Cardiac fibroblast (primary cell): ENCODE measurements at regions not wholly inside any gene's neighbourhood (a gene's known extent, or its start where the extent isn't known, plus 50 kb on each side); places are given as distances from the start of the nearest gene placed in this dataset.

Experiments used
- DNase-seq, 2 donors: peaks; one replicate each; pipeline versions ENCODE4 v3.0.0 to v3.0.0-alpha.2; 2010; ENCODE audit warnings: low read depth in 2 of 2
- H3K4me3 ChIP-seq, 2 donors: replicated peaks in 1 of 2; 1 replicate in 1 of 2; 2 replicates in 1 of 2; pipeline ENCODE4 v1.5.1; 2011; ENCODE audit warnings: low read depth in 2 of 2, low read length in 2 of 2, mild to moderate bottlenecking in 2 of 2, moderate library complexity in 1 of 2
- CTCF ChIP-seq: IDR thresholded peaks from one replicate; pipeline ENCODE4 v1.5.1; 2011; ENCODE audit warnings: low read depth, mild to moderate bottlenecking, low read length, inconsistent platforms

DNA sequence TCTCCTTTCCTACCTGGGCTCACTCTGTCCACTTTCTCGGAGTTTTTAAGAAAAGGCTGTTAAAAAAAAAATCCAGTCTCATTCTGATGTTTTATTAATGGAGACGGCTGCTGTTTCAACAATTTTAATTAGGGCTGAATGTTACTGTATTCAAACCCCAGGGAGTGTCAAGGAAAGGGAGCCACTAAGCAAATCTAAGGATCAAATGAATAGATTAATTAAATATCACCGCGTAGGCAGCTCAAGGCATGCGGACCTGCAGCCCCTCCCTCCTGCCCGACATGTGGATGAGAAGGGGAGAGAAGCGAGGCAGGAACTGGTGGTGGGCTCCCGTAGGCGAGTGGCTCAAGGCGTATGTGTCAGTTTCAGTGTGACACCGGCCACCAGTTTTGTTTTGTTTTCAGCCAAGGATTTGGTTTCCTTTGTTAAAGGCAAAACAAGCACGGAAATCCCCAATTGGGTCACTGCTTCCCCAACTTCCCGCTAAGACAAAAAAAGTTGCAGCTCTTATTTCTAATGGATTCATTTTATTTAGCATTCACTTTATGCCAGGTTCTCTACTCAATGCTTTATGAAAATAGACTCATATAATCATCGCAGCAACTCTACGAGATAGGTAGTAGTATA is 110.6 kb downstream of the GP2 start:
- TF ChIP-seq CTCF = no peak
- H3K4me3 ChIP-seq = no peak overlapping the region
- no peak for DNase-seq

DNA sequence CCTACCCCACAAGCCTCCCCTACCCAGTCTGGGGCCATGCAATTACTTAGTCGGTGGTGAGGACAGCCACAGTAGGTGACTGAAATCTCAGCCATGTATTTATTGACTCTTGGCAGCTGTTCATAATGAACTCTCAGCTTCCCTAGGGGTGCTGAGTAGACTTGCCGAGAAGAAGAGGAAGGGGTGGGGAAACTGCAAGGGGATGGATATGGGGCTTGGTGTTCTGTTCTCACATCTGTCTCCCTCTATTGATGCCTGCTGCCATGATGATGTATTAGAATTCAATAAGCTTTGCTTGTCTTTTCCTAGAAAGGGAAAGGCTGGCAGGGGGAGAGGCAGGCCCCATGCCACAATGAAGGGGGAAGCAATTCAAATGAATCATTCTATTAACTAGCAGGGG is 112.9 kb downstream of the GP2 start:
- DNase-seq = no peak
- no peak for TF ChIP-seq CTCF
- no peak overlapping the region for H3K4me3 ChIP-seq

DNA sequence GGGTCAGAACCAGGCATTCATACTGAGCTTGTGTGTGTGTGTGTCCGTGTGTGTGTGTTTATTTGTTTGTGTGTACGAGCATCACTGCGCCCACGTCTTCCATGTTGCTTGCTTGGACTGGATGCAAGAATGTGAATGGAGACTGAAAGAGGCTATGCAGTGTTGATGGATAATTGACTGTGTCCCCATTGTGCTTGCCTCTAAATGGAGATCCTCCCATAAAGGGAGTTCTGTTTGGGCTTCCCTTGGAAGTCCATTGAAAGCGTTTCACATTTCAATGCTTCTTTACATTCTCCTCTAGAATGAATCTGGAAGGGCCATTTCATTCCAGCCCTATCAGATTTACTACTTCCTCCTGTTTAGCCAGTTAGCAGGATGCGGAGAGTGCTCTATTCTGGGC is 124.0 kb downstream of the GP2 start:
- no peak for DNase-seq
- H3K4me3 ChIP-seq = no peak overlapping the region
- no peak for TF ChIP-seq CTCF

DNA sequence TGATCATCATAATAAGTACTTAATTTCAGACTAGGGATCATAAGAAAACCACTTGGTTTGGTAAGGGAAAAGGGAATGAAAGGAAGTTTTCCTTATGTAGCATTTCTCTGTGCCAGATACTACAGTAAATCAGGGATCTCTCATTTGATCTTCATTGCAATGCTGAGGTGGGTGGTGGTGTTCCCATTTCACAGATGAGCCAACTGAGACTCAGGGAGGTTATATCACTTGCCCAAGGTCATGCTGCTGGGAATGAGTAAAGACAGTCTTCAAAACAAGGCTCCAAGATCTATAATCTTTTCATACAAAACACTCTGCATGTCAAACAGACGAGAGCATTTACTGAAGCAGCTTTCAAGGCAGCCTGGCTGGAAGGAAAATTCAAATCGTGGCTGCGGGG is 124.6 kb downstream of the GP2 start:
- no peak for DNase-seq
- no peak for TF ChIP-seq CTCF

DNA sequence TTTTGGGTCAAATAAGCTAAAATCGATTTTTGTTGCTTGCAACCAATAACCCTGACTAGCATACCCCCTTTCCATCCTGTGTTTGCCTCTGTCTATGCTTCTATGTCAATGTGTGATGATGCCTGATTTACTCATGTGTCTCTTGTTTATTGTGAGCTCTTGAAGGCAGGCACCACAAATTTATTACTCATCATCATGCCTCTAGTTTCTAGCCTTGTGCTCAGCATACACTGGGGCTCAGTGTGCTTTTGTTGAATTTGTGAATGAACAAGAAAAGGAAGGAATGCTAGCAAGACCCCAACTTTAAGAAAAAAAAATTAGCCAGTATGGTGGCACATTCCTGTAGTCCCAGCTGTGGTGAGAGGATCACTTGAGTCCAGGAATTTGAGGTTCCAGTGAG is 119.1 kb upstream of the GPR139 start:
- DNase-seq = no peak
- H3K4me3 ChIP-seq = no peak overlapping the region
- no peak for TF ChIP-seq CTCF

More for the DNA sequence above, 124.6 kb downstream of the GP2 start:
- no peak overlapping the region for H3K4me3 ChIP-seq

DNA sequence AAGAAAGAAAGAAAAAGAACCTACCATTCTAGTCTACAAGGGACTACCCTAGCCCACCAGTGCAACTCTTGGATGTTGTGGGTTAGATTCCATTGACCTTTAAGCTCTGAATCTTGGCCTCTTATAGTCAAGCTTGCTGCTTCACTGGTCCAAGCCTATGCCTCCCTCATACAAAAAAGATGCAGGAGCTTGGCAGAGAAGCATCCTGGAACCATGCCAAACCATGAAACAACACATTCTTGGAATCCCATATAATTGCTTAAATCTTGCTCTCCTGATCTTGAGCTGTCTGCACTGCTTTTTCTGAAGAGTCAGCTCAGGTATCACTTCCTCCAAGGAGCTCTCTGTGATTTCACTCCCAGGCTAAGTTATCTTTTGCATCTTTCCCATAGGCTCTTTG is 117.9 kb upstream of the GPR139 start:
- no peak overlapping the region for H3K4me3 ChIP-seq
- TF ChIP-seq CTCF = no peak
- peak; percentile 0 to 6 for DNase-seq

DNA sequence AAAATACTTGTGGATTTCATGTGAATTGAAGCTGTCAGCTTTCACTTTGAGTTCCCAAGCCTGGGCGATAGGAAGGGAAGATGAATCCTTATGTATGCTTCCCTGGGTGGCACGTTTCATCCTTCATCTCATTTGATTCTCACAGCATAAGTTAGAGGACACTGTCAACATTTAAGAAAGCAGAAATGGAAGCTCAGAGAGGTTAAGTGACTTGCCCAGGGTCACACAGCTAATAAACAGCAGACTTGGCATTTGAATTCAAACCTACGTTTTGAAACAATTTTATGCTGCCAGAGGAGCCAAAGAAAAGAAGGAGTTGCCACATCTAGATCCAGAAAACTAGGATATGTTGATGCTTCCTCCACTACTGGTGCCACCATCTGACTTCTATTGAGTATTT is 108.3 kb upstream of the GPR139 start:
- H3K4me3 ChIP-seq = no peak overlapping the region
- no peak for DNase-seq
- no peak for TF ChIP-seq CTCF
